NT2/D1 (cell line): ENCODE measurements at regions not wholly inside any gene's neighbourhood (a gene's known extent, or its start where the extent isn't known, plus 50 kb on each side); places are given as distances from the start of the nearest gene placed in this dataset.

Experiments
- DNase-seq: peaks from one replicate; pipeline ENCODE4 v3.0.0-alpha.2; 2011; ENCODE audit warnings: low read depth, low spot score
- H3K27me3 ChIP-seq: 2 replicates; pipeline ENCODE4 v1.6.0; 2011; ENCODE audit warnings: mild to moderate bottlenecking; ENCODE audit not compliant: insufficient read length, insufficient read depth
- H3K36me3 ChIP-seq: 2 replicates; pipeline ENCODE4 v1.6.1; 2011; ENCODE audit warnings: mild to moderate bottlenecking, low read length, mixed read lengths; ENCODE audit not compliant: insufficient read depth, insufficient read length
- H3K4me1 ChIP-seq: 2 replicates; pipeline ENCODE4 v1.5.1; 2011; ENCODE audit not compliant: insufficient read depth, insufficient read length
- H3K4me3 ChIP-seq: 2 replicates; pipeline ENCODE4 v1.5.1; 2011; ENCODE audit warnings: low read depth; ENCODE audit not compliant: insufficient read length
- H3K9ac ChIP-seq: 2 replicates; pipeline ENCODE4 v1.6.0; 2011; ENCODE audit warnings: low read depth; ENCODE audit not compliant: insufficient read length
- H3K9me3 ChIP-seq: 2 replicates; pipeline ENCODE4 v1.5.1; 2011; ENCODE audit warnings: mild to moderate bottlenecking, low read length; ENCODE audit not compliant: insufficient read depth
- SUZ12 ChIP-seq: IDR thresholded peaks from 2 replicates; pipeline ENCODE4 v1.6.1; 2011; ENCODE audit not compliant: insufficient read length, insufficient read depth; ENCODE audit errors: extremely low read depth
- YY1 ChIP-seq: IDR thresholded peaks from 2 replicates; pipeline ENCODE4 v1.6.1; 2011; ENCODE audit not compliant: insufficient read length, insufficient read depth
- ZNF274 ChIP-seq: IDR thresholded peaks from 2 replicates; pipeline ENCODE4 v1.6.1; 2011; ENCODE audit warnings: mild to moderate bottlenecking, low read depth, low read length

- H3K4me1 ChIP-seq, result no peaks in the 10 kb centered on the region
- no peaks in the 10 kb centered on the region for H3K9me3 ChIP-seq
- H3K9ac ChIP-seq, result no peak overlapping the region
- H3K4me3 ChIP-seq, result no peak overlapping the region
- no peaks in the 10 kb centered on the region for H3K36me3 ChIP-seq
- no peak for DNase-seq
- no peaks in the 10 kb centered on the region for H3K27me3 ChIP-seq
- TF ChIP-seq ZNF274, result no peak
- no peak for TF ChIP-seq SUZ12
- no peak for TF ChIP-seq YY1
These were observed 129.7 kb upstream of the MEIS2 start for GRCh38 chr15:37229855-37230619.

GRCh38 chr15:37245358-37245757 is 145.0 kb upstream of the MEIS2 start:
- H3K4me1 ChIP-seq, result no peaks in the 10 kb centered on the region
- no peak for TF ChIP-seq SUZ12
- no peak for TF ChIP-seq YY1
- TF ChIP-seq ZNF274, result no peak
- no peaks in the 10 kb centered on the region for H3K36me3 ChIP-seq
- no peaks in the 10 kb centered on the region for H3K27me3 ChIP-seq
- no peak for DNase-seq
- no peaks in the 10 kb centered on the region for H3K9me3 ChIP-seq
- no peak overlapping the region for H3K4me3 ChIP-seq
- H3K9ac ChIP-seq, result no peak overlapping the region

GRCh38 chr15:37246065-37246464 is 145.7 kb upstream of the MEIS2 start:
- Histone ChIP-seq H3K9me3 (no peaks in the 10 kb centered on the region), H3K4me1 (no peaks in the 10 kb centered on the region), H3K36me3 (no peaks in the 10 kb centered on the region), H3K4me3 (no peak overlapping the region), H3K27me3 (no peaks in the 10 kb centered on the region), H3K9ac (no peak overlapping the region)
- DNase-seq, result no peak
- TF ChIP-seq SUZ12 (no peak), ZNF274 (no peak), YY1 (no peak)

- no peak for DNase-seq
- Histone ChIP-seq H3K9me3 (no peaks in the 10 kb centered on the region), H3K4me3 (no peak overlapping the region), H3K36me3 (no peaks in the 10 kb centered on the region), H3K4me1 (no peaks in the 10 kb centered on the region), H3K9ac (no peak overlapping the region), H3K27me3 (no peaks in the 10 kb centered on the region)
- TF ChIP-seq SUZ12 (no peak), YY1 (no peak), ZNF274 (no peak)
These were observed 146.5 kb upstream of the MEIS2 start for GRCh38 chr15:37246856-37247255.

- H3K9me3 ChIP-seq, result no peaks in the 10 kb centered on the region
- no peak for DNase-seq
- TF ChIP-seq ZNF274 (no peak), SUZ12 (no peak), YY1 (no peak)
- H3K4me1 ChIP-seq, result no peaks in the 10 kb centered on the region
- no peak overlapping the region for H3K9ac ChIP-seq
- H3K36me3 ChIP-seq, result no peaks in the 10 kb centered on the region
- H3K4me3 ChIP-seq, result no peak overlapping the region
- no peaks in the 10 kb centered on the region for H3K27me3 ChIP-seq
These were observed 148.9 kb upstream of the MEIS2 start for GRCh38 chr15:37249249-37249648.

- H3K9ac ChIP-seq, result no peak overlapping the region
- H3K27me3 ChIP-seq, result no peaks in the 10 kb centered on the region
- no peaks in the 10 kb centered on the region for H3K4me1 ChIP-seq
- TF ChIP-seq ZNF274, result no peak
- DNase-seq, result no peak
- H3K9me3 ChIP-seq, result no peaks in the 10 kb centered on the region
- no peaks in the 10 kb centered on the region for H3K36me3 ChIP-seq
- H3K4me3 ChIP-seq, result no peak overlapping the region
These were observed 152.2 kb upstream of the MEIS2 start for GRCh38 chr15:37252530-37252929.

- DNase-seq, result no peak
- H3K9ac ChIP-seq, result no peak overlapping the region
These were observed 153.5 kb upstream of the MEIS2 start for GRCh38 chr15:37253877-37254276.

GRCh38 chr15:37260255-37260654 is 159.9 kb upstream of the MEIS2 start:
- Histone ChIP-seq H3K9ac (no peak overlapping the region), H3K36me3 (no peaks in the 10 kb centered on the region), H3K27me3 (no peaks in the 10 kb centered on the region), H3K9me3 (no peaks in the 10 kb centered on the region), H3K4me1 (no peaks in the 10 kb centered on the region), H3K4me3 (no peak overlapping the region)
- DNase-seq, result no peak
- no peak for TF ChIP-seq ZNF274
- TF ChIP-seq SUZ12, result no peak
- no peak for TF ChIP-seq YY1

More at GRCh38 chr15:37253877-37254276, 153.5 kb upstream of the MEIS2 start:
- no peaks in the 10 kb centered on the region for H3K9me3 ChIP-seq
- no peaks in the 10 kb centered on the region for H3K4me1 ChIP-seq
- no peaks in the 10 kb centered on the region for H3K36me3 ChIP-seq
- no peak overlapping the region for H3K4me3 ChIP-seq
- TF ChIP-seq SUZ12, result no peak
- no peak for TF ChIP-seq YY1
- no peaks in the 10 kb centered on the region for H3K27me3 ChIP-seq
